GM23338 (cell line): ENCODE measurements at regions not wholly inside any gene's neighbourhood (a gene's known extent, or its start where the extent isn't known, plus 50 kb on each side); places are given as distances from the start of the nearest gene placed in this dataset.

ENCODE experiments used
- ATAC-seq: fragments of 200-7000 bp; cut with Tn5 transposase; 3 replicates; pipeline ENCODE4 v1.9.1; 2020
- DNase-seq: peaks from one replicate; pipeline ENCODE4 v3.0.0-alpha.2; 2015; ENCODE audit warnings: low spot score
- H2AFZ ChIP-seq: fragments of 200-600 bp; sonication (generic); 2 replicates; pipeline ENCODE4 v1.8.0; 2016; ENCODE audit warnings: antibody characterized with exemption, mild to moderate bottlenecking, moderate library complexity
- H3F3A ChIP-seq: fragments of 200-600 bp; sonication (generic); replicated peaks from 2 replicates; pipeline ENCODE4 v1.8.0; 2017; ENCODE audit warnings: antibody characterized with exemption, mixed run types, low read depth
- H3K27ac ChIP-seq: fragments of 200-600 bp; sonication (generic); 2 replicates; pipeline ENCODE4 v1.6.1; 2016; ENCODE audit warnings: low read depth
- H3K27me3 ChIP-seq: fragments of 200-600 bp; sonication (generic); 2 replicates; pipeline ENCODE4 v1.8.0; 2016; ENCODE audit warnings: mild to moderate bottlenecking, mixed run types, moderate library complexity; ENCODE audit not compliant: insufficient read depth
- H3K36me3 ChIP-seq: fragments of 200-600 bp; sonication (generic); 2 replicates; pipeline ENCODE4 v1.8.0; 2016; ENCODE audit warnings: mild to moderate bottlenecking; ENCODE audit not compliant: insufficient read depth
- H3K4me1 ChIP-seq: fragments of 200-600 bp; sonication (generic); 2 replicates; pipeline ENCODE4 v1.8.0; 2016; ENCODE audit warnings: mild to moderate bottlenecking, moderate library complexity; ENCODE audit not compliant: insufficient read depth
- H3K4me2 ChIP-seq: fragments of 200-600 bp; sonication (generic); 2 replicates; pipeline ENCODE4 v1.7.1; 2017; ENCODE audit warnings: mixed run types
- H3K4me3 ChIP-seq: fragments of 200-600 bp; sonication (generic); 2 replicates; pipeline ENCODE4 v1.6.1; 2016; ENCODE audit warnings: mixed run types
- H3K79me2 ChIP-seq: fragments of 200-600 bp; sonication (generic); replicated peaks from 2 replicates; pipeline ENCODE4 v1.8.0; 2017; ENCODE audit warnings: mild to moderate bottlenecking; ENCODE audit not compliant: insufficient read depth
- H3K9me2 ChIP-seq: fragments of 200-600 bp; sonication (generic); 2 replicates; pipeline ENCODE4 v1.8.0; 2017; ENCODE audit not compliant: insufficient read depth
- H4K20me1 ChIP-seq: fragments of 200-600 bp; sonication (generic); replicated peaks from 2 replicates; pipeline ENCODE4 v1.8.0; 2017; ENCODE audit warnings: mild to moderate bottlenecking; ENCODE audit not compliant: insufficient read depth
- H3K27ac Mint-ChIP-seq: 2 replicates; pipeline ENCODE4 v1.8.0; 2020; ENCODE audit warnings: inconsistent platforms, mild to moderate bottlenecking, moderate library complexity, mixed read lengths
- H3K27me3 Mint-ChIP-seq: 3 replicates; pipeline ENCODE4 v1.8.0; 2022; ENCODE audit warnings: low read depth, mild to moderate bottlenecking, moderate library complexity, mixed read lengths, inconsistent platforms; ENCODE audit not compliant: insufficient read depth, poor library complexity
- H3K36me3 Mint-ChIP-seq: 3 replicates; pipeline ENCODE4 v1.8.0; 2021; ENCODE audit warnings: low read depth, mild to moderate bottlenecking, inconsistent platforms, moderate library complexity, mixed read lengths
- H3K4me1 Mint-ChIP-seq: 3 replicates; pipeline ENCODE4 v1.8.0; 2020; ENCODE audit warnings: mild to moderate bottlenecking, inconsistent platforms, mixed read lengths
- H3K4me3 Mint-ChIP-seq: 3 replicates; pipeline ENCODE4 v1.8.0; 2021; ENCODE audit warnings: moderate library complexity, mild to moderate bottlenecking, inconsistent platforms, mixed read lengths
- H3K9me3 Mint-ChIP-seq: 3 replicates; pipeline ENCODE4 v1.8.0; 2020; ENCODE audit warnings: moderate library complexity, mild to moderate bottlenecking, inconsistent platforms, mixed read lengths
- CREB1 ChIP-seq: fragments of 250-450 bp; sonication (Bioruptor Pico); IDR thresholded peaks from 2 replicates; pipeline ENCODE4 v1.5.0; 2020; ENCODE audit warnings: low read depth, mild to moderate bottlenecking, moderate library complexity
- ETS1 ChIP-seq: IDR thresholded peaks from 2 replicates; pipeline ENCODE4 v1.6.1; 2016; ENCODE audit warnings: antibody characterized with exemption
- EZH2 ChIP-seq: fragments of 200-600 bp; sonication (generic); IDR thresholded peaks from one replicate; pipeline ENCODE4 v1.8.0; 2017; ENCODE audit warnings: antibody characterized with exemption, mild to moderate bottlenecking, low read depth; ENCODE audit not compliant: unreplicated experiment
- EZH2phosphoT487 ChIP-seq: fragments of 200-600 bp; sonication (generic); IDR thresholded peaks from one replicate; pipeline ENCODE4 v1.8.1; 2018; ENCODE audit warnings: antibody characterized with exemption; ENCODE audit not compliant: unreplicated experiment
- JUNB ChIP-seq: IDR thresholded peaks from one replicate; pipeline ENCODE4 v1.6.1; 2016; ENCODE audit warnings: antibody characterized with exemption; ENCODE audit not compliant: unreplicated experiment
- NANOG ChIP-seq: IDR thresholded peaks from 2 replicates; pipeline ENCODE4 v1.6.1; 2016; ENCODE audit warnings: antibody characterized with exemption, borderline replicate concordance
- POLR2AphosphoS5 ChIP-seq: IDR thresholded peaks from 2 replicates; pipeline ENCODE4 v1.6.1; 2016; ENCODE audit warnings: antibody characterized with exemption, low read depth
- REST ChIP-seq: IDR thresholded peaks from one replicate; pipeline ENCODE4 v1.6.1; 2018; ENCODE audit warnings: antibody characterized with exemption; ENCODE audit not compliant: unreplicated experiment
- STAT1 ChIP-seq: IDR thresholded peaks from one replicate; pipeline ENCODE4 v1.6.1; 2016; ENCODE audit warnings: antibody characterized with exemption; ENCODE audit not compliant: unreplicated experiment
- ZNF114 ChIP-seq: fragments of 250-450 bp; sonication (Bioruptor Pico); IDR thresholded peaks from 2 replicates; pipeline ENCODE4 v1.5.0; 2020; ENCODE audit warnings: mild to moderate bottlenecking, moderate library complexity
- ZNF331 ChIP-seq: fragments of 250-450 bp; sonication (Bioruptor Pico); IDR thresholded peaks from 2 replicates; pipeline ENCODE4 v1.5.0; 2020; ENCODE audit warnings: low read depth, mild to moderate bottlenecking, moderate library complexity
- ZNF462 ChIP-seq: fragments of 250-450 bp; sonication (Bioruptor Pico); IDR thresholded peaks from 2 replicates; pipeline ENCODE4 v1.5.0; 2020; ENCODE audit warnings: mild to moderate bottlenecking, moderate library complexity
- TF ChIP-seq, protein P1 (sequence below), 2 experiments: fragments of 200-600 bp in 1 of 2; sonication (generic) in 1 of 2; conservative IDR thresholded peaks; 2 replicates each; pipeline versions ENCODE4 v1.5.1 to v1.6.1; 2016 to 2017; ENCODE audit warnings: antibody characterized with exemption in 2 of 2, low read depth in 2 of 2, mild to moderate bottlenecking in 2 of 2, moderate library complexity in 1 of 2

GRCh38 chr18:29855637-29856036 lies 1186.9 kb downstream of the DSC3 start:
- Mint-ChIP-seq H3K27me3 (peaks cover 2% of the 10 kb centered on the region), H3K4me1 (peaks cover 27% of the 10 kb centered on the region), H3K4me3 (no peak overlapping the region), H3K27ac (no peak overlapping the region), H3K9me3 (no peaks in the 10 kb centered on the region), H3K36me3 (no peaks in the 10 kb centered on the region; the same call in 2 of the 3 replicates)
- Histone ChIP-seq H3K4me2 (no peak overlapping the region), H3K9me2 (no peaks in the 10 kb centered on the region), H3K27ac (no peak overlapping the region), H2AFZ (no peak overlapping the region), H3K27me3 (no peaks in the 10 kb centered on the region), H3F3A (no peaks in the 10 kb centered on the region), H3K4me3 (no peak overlapping the region), H3K36me3 (no peaks in the 10 kb centered on the region), H3K4me1 (peaks cover 12% of the 10 kb centered on the region), H3K79me2 (no peaks in the 10 kb centered on the region), H4K20me1 (no peaks in the 10 kb centered on the region)
- no peak for DNase-seq
- TF ChIP-seq ETS1 (no peak), REST (no peak), ZNF462 (CRISPR knock-in tag) (no peak), JUNB (no peak), ZNF114 (CRISPR knock-in tag) (no peak), CREB1 (CRISPR knock-in tag) (no peak), POLR2AphosphoS5 (no peak), EZH2phosphoT487 (no peak), NANOG (no peak), STAT1 (no peak), EZH2 (no peak), ZNF331 (CRISPR knock-in tag) (no peak)
- TF ChIP-seq, protein P1, sequence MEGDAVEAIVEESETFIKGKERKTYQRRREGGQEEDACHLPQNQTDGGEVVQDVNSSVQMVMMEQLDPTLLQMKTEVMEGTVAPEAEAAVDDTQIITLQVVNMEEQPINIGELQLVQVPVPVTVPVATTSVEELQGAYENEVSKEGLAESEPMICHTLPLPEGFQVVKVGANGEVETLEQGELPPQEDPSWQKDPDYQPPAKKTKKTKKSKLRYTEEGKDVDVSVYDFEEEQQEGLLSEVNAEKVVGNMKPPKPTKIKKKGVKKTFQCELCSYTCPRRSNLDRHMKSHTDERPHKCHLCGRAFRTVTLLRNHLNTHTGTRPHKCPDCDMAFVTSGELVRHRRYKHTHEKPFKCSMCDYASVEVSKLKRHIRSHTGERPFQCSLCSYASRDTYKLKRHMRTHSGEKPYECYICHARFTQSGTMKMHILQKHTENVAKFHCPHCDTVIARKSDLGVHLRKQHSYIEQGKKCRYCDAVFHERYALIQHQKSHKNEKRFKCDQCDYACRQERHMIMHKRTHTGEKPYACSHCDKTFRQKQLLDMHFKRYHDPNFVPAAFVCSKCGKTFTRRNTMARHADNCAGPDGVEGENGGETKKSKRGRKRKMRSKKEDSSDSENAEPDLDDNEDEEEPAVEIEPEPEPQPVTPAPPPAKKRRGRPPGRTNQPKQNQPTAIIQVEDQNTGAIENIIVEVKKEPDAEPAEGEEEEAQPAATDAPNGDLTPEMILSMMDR (conservative IDR thresholded peaks at IDR 0.05; ENCODE audit: low read depth in 2 of 2) = no peak
- no peak for ATAC-seq
